Epithelial cell of esophagus (primary cell): ENCODE measurements at regions not wholly inside any gene's neighbourhood (a gene's known extent, or its start where the extent isn't known, plus 50 kb on each side); places are given as distances from the start of the nearest gene placed in this dataset.
A peak's percentile ranks its signal among the peaks of the same experiment; 100 is the strongest.
"Not testable (repeated sequence)": the region's sequence is repeated elsewhere in the genome, so short reads cannot be mapped to it uniquely, and the experiment has no call there.

ENCODE experiments used
- DNase-seq: peaks from one replicate; pipeline ENCODE4 v3.0.0; 2010; ENCODE audit warnings: low read depth
- H3K4me3 ChIP-seq: 2 replicates; pipeline ENCODE4 v1.5.1; 2011; ENCODE audit warnings: mild to moderate bottlenecking, low read length, control low read depth
- TF ChIP-seq, protein P1 (sequence below): IDR thresholded peaks from 2 replicates; pipeline ENCODE4 v1.5.1; 2011; ENCODE audit warnings: low read depth, mild to moderate bottlenecking, low read length, control low read depth, inconsistent platforms; ENCODE audit not compliant: insufficient read depth; ENCODE audit errors: missing control alignments

DNA sequence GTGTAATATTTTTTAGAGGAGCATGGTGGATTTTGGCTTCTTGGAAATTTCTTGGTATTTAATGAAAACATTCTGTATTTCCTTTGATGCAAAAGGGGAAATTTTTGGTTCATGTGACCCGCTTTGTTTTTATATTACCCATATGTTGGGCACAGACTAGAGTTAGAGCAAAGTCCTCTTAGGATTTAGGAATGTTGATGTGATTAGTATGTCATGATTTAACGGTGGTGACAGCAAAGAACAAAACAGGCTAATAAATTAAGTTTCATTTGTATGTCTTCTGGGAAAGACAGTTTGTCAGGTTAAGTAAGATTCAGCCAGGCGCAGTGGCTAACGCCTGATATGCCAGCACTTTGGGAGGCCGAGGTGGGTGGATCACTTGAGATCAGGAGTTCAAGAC lies 304.6 kb downstream of the REEP3 start:
- DNase-seq: no peak
- TF ChIP-seq, protein P1, sequence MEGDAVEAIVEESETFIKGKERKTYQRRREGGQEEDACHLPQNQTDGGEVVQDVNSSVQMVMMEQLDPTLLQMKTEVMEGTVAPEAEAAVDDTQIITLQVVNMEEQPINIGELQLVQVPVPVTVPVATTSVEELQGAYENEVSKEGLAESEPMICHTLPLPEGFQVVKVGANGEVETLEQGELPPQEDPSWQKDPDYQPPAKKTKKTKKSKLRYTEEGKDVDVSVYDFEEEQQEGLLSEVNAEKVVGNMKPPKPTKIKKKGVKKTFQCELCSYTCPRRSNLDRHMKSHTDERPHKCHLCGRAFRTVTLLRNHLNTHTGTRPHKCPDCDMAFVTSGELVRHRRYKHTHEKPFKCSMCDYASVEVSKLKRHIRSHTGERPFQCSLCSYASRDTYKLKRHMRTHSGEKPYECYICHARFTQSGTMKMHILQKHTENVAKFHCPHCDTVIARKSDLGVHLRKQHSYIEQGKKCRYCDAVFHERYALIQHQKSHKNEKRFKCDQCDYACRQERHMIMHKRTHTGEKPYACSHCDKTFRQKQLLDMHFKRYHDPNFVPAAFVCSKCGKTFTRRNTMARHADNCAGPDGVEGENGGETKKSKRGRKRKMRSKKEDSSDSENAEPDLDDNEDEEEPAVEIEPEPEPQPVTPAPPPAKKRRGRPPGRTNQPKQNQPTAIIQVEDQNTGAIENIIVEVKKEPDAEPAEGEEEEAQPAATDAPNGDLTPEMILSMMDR: no peak
- no peak overlapping the region for H3K4me3 ChIP-seq

- not testable (repeated sequence) for H3K4me3 ChIP-seq, DNase-seq
Measured at GRCh38 chr10:63827018-63827417, 305.8 kb downstream of the REEP3 start.

- peak; percentile 52 for DNase-seq
- TF ChIP-seq, protein P1: no peak
- H3K4me3 ChIP-seq: no peak overlapping the region
Measured at GRCh38 chr10:63829020-63829419, 307.8 kb downstream of the REEP3 start.

GRCh38 chr10:63829573-63830149 lies 308.5 kb downstream of the REEP3 start:
- H3K4me3 ChIP-seq: no peak overlapping the region
- TF ChIP-seq, protein P1: no peak
- DNase-seq: no peak

DNA sequence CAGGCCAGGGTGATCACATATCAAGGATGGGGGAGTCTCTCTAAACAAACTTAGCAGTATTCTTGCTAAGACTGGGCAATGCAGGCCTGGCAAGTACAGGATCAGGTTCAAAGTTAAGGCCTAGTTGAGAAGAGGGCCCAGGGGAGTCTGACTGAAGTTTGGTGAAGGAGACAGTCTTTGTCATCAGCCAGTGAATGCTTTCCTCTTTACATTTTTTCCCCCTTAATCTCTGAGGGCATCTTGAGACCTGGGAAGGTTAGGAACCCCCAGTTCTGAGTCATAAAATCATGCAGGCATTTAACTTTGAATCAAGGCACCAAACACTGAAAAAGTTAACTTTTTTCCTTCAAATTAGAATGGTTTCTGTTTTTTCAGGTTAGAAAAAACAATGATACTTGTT lies 311.5 kb downstream of the REEP3 start:
- TF ChIP-seq, protein P1: no peak
- no peak overlapping the region for H3K4me3 ChIP-seq
- DNase-seq: no peak

DNA sequence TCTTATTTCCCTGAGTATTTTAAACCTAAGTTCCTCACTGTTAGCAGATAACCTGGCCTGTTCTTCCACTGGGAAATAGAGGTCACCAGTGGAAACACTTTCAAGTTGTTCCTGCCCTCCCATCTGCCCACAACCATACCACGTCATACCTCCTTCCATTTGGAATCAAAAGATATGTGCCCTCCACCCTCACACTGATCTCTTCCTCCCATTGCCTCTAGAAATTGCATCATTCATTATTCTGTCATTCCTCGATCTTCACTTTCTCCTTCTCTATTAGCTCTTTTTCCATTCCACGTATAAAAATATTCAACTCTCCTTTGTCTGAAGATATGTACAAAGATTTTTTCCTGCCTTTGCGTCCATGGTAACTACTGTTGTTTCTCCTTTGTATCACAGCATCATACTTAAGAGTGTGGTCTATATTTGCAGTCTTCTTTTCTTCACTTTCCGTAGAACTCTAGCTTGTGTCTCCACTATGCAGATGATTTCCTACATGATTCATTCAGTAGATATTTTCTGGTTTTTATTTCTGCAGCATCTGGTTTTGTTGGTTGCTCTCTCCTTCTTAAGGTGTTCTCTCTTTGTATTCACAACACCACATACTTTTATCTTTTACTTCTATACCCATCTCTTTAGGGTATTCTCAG lies 312.3 kb downstream of the REEP3 start:
- no peak for DNase-seq
- TF ChIP-seq, protein P1: no peak
- no peak overlapping the region for H3K4me3 ChIP-seq

DNA sequence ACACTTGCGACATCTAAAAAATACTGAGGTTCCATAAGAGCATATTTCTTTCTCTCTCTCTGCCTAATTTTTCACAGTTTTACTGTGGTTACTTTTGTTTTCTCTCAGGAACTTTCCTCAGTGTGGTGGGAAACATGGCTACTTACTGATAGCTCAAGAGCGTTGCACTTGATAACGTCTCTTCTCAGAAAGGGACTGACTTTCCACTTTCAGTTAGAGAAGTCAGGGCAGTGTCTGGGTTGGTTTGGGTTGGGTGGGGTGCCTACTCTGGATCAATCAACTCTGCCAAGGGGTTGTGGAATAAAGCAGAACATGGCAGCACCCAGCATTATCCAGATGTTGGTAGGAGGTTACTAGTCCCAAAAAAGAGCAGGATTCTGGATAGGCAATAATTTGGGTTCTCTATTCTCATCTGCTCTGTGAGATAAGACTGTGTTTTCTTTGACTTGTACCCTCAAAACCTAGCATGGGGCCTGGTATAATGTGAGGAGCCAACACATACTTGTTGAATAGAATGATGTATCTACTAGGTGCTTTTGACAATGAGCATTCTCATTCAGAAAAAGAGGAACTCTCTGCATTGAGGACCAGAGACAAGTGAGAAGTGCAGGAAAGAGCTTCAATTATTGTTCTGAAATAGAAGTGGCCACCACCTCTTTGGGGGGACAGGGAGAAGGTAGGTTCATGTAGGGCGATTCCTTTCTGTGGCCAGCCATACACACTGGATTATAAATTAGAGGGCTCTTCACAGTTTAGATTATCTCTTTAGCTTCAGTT lies 315.7 kb downstream of the REEP3 start:
- no peak for DNase-seq
- TF ChIP-seq, protein P1: no peak
- H3K4me3 ChIP-seq: no peak overlapping the region
